ENCODE measurements at regions not wholly inside any gene's neighbourhood (a gene's known extent, or its start where the extent isn't known, plus 50 kb on each side); places are given as distances from the start of the nearest gene placed in this dataset.

DNA sequence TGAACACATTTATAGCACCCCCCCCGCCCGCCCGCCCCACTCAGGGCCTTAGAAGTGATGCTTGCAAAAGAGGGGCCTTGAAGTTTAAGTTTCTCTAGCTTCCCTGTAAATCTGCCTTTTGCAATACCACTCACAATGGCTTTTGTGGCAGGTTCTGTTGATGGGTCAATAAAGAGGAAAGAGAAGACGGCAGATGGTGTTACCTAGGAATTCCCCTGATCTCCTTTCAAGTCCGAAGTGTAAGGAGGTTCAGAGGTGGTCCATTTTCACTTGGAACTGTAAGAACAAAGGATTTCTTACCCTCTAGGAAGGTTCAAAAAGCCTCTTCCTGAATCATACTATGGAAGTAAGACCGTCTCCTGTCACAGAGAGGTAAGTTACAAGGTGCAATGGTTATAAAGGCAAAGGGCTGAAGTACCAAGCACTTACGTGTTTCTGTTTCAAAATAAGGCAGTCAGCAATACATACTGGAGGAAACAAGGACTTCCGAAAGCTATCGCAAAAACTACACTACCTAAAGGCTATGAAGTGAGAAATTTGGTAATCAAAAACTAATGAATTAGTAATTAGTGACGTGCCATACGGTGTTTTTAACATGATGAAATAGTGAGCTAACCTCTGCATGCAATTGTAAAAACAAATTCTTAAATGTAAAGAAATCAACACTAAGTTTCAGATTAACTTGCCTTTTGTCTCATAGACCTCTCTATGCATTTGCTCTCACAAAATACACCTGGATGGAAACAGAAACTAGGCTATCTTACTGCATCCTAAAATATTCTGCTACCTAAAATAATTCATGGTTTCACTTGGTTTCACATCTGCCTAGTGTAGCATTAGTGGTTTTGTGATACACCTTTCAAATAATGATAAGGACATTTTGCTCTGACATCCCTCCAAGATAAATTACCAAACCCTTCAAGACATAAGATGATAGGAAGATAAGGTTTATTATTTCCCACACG is 589.4 kb upstream of the FAM174A start:
- Mint-ChIP-seq H3K9me3 (no peaks in the 10 kb centered on the region), H3K27ac (no peak overlapping the region), H3K4me1 (no peaks in the 10 kb centered on the region), H3K36me3 (no peaks in the 10 kb centered on the region), H3K27me3 (ENCODE audit: low read depth) (no peaks in the 10 kb centered on the region), H3K4me3 (no peak overlapping the region)
- ChIA-PET POLR2A (no interaction called here), CTCF (no interaction called here)
- ATAC-seq (no peak), DNase-seq (ENCODE audit: low spot score) (no peak)
- TF ChIP-seq, protein P1, sequence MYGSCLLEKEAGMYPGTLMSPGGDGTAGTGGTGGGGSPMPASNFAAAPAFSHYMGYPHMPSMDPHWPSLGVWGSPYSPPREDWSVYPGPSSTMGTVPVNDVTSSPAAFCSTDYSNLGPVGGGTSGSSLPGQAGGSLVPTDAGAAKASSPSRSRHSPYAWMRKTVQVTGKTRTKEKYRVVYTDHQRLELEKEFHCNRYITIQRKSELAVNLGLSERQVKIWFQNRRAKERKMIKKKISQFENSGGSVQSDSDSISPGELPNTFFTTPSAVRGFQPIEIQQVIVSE (CRISPR knock-in tag; IDR thresholded peaks at IDR 0.05; ENCODE audit: borderline replicate concordance) = no peak
- TF ChIP-seq ZNF317 (CRISPR knock-in tag; IDR thresholded peaks at IDR 0.05; ENCODE audit: borderline replicate concordance, low read depth) (no peak), RELA (CRISPR knock-in tag; IDR thresholded peaks at IDR 0.05; ENCODE audit: borderline replicate concordance) (no peak), ETV6 (CRISPR knock-in tag; IDR thresholded peaks at IDR 0.05) (no peak), NR3C1 (CRISPR knock-in tag; conservative IDR thresholded peaks at IDR 0.05; ENCODE audit: low read depth) (no peak), ZBTB21 (CRISPR knock-in tag; IDR thresholded peaks at IDR 0.05; ENCODE audit: borderline replicate concordance) (no peak)

DNA sequence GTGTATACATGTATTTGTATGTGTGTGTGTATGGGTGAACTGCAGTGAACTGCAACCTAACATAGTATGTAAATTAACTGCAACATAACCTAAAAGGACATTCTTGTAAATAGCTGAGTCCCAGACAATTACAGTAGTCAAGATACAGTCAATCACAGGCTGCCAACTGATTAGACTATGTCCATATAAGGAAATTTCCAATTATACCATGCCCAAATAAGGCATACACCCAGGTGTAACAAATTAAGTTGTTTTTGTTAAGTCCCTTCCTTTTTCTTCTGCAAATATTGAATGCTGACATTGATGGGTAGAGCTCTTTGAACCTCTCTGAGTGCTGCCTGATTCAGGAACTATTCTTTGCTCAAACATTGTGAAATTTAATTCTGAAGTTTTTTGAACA is 594.6 kb upstream of the FAM174A start:
- POLR2A ChIA-PET = no interaction called here
- TF ChIP-seq, protein P2, sequence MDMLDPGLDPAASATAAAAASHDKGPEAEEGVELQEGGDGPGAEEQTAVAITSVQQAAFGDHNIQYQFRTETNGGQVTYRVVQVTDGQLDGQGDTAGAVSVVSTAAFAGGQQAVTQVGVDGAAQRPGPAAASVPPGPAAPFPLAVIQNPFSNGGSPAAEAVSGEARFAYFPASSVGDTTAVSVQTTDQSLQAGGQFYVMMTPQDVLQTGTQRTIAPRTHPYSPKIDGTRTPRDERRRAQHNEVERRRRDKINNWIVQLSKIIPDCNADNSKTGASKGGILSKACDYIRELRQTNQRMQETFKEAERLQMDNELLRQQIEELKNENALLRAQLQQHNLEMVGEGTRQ (CRISPR knock-in tag; IDR thresholded peaks at IDR 0.05) = no peak
- no peak for TF ChIP-seq NR2C2 (CRISPR knock-in tag; IDR thresholded peaks at IDR 0.05)
- TF ChIP-seq, protein P3, sequence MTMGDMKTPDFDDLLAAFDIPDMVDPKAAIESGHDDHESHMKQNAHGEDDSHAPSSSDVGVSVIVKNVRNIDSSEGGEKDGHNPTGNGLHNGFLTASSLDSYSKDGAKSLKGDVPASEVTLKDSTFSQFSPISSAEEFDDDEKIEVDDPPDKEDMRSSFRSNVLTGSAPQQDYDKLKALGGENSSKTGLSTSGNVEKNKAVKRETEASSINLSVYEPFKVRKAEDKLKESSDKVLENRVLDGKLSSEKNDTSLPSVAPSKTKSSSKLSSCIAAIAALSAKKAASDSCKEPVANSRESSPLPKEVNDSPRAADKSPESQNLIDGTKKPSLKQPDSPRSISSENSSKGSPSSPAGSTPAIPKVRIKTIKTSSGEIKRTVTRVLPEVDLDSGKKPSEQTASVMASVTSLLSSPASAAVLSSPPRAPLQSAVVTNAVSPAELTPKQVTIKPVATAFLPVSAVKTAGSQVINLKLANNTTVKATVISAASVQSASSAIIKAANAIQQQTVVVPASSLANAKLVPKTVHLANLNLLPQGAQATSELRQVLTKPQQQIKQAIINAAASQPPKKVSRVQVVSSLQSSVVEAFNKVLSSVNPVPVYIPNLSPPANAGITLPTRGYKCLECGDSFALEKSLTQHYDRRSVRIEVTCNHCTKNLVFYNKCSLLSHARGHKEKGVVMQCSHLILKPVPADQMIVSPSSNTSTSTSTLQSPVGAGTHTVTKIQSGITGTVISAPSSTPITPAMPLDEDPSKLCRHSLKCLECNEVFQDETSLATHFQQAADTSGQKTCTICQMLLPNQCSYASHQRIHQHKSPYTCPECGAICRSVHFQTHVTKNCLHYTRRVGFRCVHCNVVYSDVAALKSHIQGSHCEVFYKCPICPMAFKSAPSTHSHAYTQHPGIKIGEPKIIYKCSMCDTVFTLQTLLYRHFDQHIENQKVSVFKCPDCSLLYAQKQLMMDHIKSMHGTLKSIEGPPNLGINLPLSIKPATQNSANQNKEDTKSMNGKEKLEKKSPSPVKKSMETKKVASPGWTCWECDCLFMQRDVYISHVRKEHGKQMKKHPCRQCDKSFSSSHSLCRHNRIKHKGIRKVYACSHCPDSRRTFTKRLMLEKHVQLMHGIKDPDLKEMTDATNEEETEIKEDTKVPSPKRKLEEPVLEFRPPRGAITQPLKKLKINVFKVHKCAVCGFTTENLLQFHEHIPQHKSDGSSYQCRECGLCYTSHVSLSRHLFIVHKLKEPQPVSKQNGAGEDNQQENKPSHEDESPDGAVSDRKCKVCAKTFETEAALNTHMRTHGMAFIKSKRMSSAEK (CRISPR knock-in tag; IDR thresholded peaks at IDR 0.05; ENCODE audit: borderline replicate concordance) = no peak
- TF ChIP-seq, protein P4, sequence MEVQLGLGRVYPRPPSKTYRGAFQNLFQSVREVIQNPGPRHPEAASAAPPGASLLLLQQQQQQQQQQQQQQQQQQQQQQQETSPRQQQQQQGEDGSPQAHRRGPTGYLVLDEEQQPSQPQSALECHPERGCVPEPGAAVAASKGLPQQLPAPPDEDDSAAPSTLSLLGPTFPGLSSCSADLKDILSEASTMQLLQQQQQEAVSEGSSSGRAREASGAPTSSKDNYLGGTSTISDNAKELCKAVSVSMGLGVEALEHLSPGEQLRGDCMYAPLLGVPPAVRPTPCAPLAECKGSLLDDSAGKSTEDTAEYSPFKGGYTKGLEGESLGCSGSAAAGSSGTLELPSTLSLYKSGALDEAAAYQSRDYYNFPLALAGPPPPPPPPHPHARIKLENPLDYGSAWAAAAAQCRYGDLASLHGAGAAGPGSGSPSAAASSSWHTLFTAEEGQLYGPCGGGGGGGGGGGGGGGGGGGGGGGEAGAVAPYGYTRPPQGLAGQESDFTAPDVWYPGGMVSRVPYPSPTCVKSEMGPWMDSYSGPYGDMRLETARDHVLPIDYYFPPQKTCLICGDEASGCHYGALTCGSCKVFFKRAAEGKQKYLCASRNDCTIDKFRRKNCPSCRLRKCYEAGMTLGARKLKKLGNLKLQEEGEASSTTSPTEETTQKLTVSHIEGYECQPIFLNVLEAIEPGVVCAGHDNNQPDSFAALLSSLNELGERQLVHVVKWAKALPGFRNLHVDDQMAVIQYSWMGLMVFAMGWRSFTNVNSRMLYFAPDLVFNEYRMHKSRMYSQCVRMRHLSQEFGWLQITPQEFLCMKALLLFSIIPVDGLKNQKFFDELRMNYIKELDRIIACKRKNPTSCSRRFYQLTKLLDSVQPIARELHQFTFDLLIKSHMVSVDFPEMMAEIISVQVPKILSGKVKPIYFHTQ (CRISPR knock-in tag; IDR thresholded peaks at IDR 0.05) = no peak
- TF ChIP-seq, protein P5, sequence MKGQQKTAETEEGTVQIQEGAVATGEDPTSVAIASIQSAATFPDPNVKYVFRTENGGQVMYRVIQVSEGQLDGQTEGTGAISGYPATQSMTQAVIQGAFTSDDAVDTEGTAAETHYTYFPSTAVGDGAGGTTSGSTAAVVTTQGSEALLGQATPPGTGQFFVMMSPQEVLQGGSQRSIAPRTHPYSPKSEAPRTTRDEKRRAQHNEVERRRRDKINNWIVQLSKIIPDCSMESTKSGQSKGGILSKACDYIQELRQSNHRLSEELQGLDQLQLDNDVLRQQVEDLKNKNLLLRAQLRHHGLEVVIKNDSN (CRISPR knock-in tag; IDR thresholded peaks at IDR 0.05) = no peak
- TF ChIP-seq JAZF1 (CRISPR knock-in tag; IDR thresholded peaks at IDR 0.05) = no peak
- TF ChIP-seq, protein P6, sequence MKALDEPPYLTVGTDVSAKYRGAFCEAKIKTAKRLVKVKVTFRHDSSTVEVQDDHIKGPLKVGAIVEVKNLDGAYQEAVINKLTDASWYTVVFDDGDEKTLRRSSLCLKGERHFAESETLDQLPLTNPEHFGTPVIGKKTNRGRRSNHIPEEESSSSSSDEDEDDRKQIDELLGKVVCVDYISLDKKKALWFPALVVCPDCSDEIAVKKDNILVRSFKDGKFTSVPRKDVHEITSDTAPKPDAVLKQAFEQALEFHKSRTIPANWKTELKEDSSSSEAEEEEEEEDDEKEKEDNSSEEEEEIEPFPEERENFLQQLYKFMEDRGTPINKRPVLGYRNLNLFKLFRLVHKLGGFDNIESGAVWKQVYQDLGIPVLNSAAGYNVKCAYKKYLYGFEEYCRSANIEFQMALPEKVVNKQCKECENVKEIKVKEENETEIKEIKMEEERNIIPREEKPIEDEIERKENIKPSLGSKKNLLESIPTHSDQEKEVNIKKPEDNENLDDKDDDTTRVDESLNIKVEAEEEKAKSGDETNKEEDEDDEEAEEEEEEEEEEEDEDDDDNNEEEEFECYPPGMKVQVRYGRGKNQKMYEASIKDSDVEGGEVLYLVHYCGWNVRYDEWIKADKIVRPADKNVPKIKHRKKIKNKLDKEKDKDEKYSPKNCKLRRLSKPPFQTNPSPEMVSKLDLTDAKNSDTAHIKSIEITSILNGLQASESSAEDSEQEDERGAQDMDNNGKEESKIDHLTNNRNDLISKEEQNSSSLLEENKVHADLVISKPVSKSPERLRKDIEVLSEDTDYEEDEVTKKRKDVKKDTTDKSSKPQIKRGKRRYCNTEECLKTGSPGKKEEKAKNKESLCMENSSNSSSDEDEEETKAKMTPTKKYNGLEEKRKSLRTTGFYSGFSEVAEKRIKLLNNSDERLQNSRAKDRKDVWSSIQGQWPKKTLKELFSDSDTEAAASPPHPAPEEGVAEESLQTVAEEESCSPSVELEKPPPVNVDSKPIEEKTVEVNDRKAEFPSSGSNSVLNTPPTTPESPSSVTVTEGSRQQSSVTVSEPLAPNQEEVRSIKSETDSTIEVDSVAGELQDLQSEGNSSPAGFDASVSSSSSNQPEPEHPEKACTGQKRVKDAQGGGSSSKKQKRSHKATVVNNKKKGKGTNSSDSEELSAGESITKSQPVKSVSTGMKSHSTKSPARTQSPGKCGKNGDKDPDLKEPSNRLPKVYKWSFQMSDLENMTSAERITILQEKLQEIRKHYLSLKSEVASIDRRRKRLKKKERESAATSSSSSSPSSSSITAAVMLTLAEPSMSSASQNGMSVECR (CRISPR knock-in tag; IDR thresholded peaks at IDR 0.05; ENCODE audit: borderline replicate concordance) = no peak
- TF ChIP-seq, protein P7, sequence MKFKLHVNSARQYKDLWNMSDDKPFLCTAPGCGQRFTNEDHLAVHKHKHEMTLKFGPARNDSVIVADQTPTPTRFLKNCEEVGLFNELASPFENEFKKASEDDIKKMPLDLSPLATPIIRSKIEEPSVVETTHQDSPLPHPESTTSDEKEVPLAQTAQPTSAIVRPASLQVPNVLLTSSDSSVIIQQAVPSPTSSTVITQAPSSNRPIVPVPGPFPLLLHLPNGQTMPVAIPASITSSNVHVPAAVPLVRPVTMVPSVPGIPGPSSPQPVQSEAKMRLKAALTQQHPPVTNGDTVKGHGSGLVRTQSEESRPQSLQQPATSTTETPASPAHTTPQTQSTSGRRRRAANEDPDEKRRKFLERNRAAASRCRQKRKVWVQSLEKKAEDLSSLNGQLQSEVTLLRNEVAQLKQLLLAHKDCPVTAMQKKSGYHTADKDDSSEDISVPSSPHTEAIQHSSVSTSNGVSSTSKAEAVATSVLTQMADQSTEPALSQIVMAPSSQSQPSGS (CRISPR knock-in tag; IDR thresholded peaks at IDR 0.05; ENCODE audit: borderline replicate concordance, low read depth) = no peak
- no peak for TF ChIP-seq OVOL2 (CRISPR knock-in tag; IDR thresholded peaks at IDR 0.05; ENCODE audit: borderline replicate concordance)
- no peak for TF ChIP-seq RELA (CRISPR knock-in tag; IDR thresholded peaks at IDR 0.05; ENCODE audit: borderline replicate concordance)

More for the DNA sequence above, 594.6 kb upstream of the FAM174A start:
- CTCF ChIA-PET = no interaction called here
- DNase-seq (ENCODE audit: low spot score) (no peak), ATAC-seq (no peak)
- Mint-ChIP-seq H3K27ac (no peak overlapping the region), H3K36me3 (no peaks in the 10 kb centered on the region), H3K27me3 (ENCODE audit: low read depth) (no peaks in the 10 kb centered on the region), H3K4me3 (no peak overlapping the region), H3K4me1 (no peaks in the 10 kb centered on the region), H3K9me3 (no peaks in the 10 kb centered on the region)

Data from WTC11 (cell line).